ENCODE measurements at regions not wholly inside any gene's neighbourhood (a gene's known extent, or its start where the extent isn't known, plus 50 kb on each side); places are given as distances from the start of the nearest gene placed in this dataset.

DNA sequence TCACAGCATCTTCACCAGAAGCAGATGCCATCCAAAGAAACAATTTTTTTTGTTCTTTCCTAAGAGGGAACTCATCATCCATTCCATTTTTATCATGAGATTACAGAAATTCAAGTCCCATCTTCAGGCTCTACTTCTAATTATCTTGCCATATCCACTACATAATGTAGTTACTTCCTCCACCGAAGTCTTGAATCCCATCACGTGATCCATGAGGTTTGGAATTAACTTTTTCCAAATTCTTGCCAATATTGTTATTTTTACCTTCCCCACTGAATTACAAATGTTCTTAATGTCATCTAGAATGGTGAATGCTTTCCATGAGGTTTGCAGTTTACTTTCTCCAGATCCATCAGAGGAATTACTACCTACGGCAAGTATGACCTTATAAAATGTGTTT, 1014.7 kb upstream of the LRRN3 start:
- Histone ChIP-seq H3K9ac (ENCODE audit: low read depth in 1 of 2, low read length in 2 of 2) (no peak overlapping the region), H3K27ac (ENCODE audit: low read depth in 2 of 2, low read length in 2 of 2) (no peak overlapping the region), H3K4me3 (ENCODE audit: low read length in 2 of 2) (no peak overlapping the region), H3K27me3 (ENCODE audit: control insufficient read depth in 2 of 2, insufficient read depth in 2 of 2, low read length in 2 of 2) (no peaks in the 10 kb centered on the region), H3K9me3 (ENCODE audit: control insufficient read depth in 2 of 2, low read length in 2 of 2) (no peaks in the 10 kb centered on the region), H3K36me3 (ENCODE audit: control insufficient read depth in 2 of 2, insufficient read depth in 2 of 2, low read length in 2 of 2) (no peaks in the 10 kb centered on the region), H3K4me1 (ENCODE audit: control insufficient read depth in 2 of 2, insufficient read depth in 2 of 2, low read length in 2 of 2) (no peaks in the 10 kb centered on the region)

DNA sequence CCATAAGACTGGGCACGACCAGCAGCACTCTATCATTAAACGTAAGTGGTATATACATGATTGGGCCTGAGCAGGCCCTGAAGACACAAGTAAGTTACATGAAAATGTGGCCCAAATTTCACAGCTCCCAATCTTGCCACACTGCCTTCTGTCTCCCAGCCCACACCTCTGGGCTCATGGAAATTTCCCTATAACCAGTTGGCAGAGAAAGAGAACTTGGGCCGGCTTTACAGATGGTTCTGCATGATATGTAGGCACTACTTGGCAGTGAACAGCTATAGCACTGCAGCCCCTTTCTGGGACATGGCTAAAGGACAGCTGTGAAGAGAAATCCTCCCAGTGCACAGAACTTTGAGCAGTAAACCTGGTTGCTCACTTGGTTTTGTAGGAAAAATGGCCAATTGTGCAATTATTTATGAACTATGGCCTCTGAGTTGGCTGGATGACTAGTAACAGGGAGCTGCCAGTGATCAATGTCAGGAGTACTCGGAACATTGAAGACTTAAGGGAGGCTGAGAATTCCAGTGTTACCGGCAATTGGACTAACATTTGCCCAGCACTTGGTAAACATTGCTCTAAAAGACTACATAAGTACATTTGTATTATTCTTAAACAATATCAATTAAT, 1006.6 kb upstream of the LRRN3 start:
- Histone ChIP-seq H3K9me3 (ENCODE audit: control insufficient read depth in 2 of 2, low read length in 2 of 2) (no peaks in the 10 kb centered on the region), H3K36me3 (ENCODE audit: control insufficient read depth in 2 of 2, insufficient read depth in 2 of 2, low read length in 2 of 2) (no peaks in the 10 kb centered on the region), H3K27ac (ENCODE audit: low read depth in 2 of 2, low read length in 2 of 2) (no peak overlapping the region), H3K27me3 (ENCODE audit: control insufficient read depth in 2 of 2, insufficient read depth in 2 of 2, low read length in 2 of 2) (no peaks in the 10 kb centered on the region), H3K9ac (ENCODE audit: low read depth in 1 of 2, low read length in 2 of 2) (no peak overlapping the region), H3K4me1 (ENCODE audit: control insufficient read depth in 2 of 2, insufficient read depth in 2 of 2, low read length in 2 of 2) (no peaks in the 10 kb centered on the region), H3K4me3 (ENCODE audit: low read length in 2 of 2) (no peak overlapping the region)

DNA sequence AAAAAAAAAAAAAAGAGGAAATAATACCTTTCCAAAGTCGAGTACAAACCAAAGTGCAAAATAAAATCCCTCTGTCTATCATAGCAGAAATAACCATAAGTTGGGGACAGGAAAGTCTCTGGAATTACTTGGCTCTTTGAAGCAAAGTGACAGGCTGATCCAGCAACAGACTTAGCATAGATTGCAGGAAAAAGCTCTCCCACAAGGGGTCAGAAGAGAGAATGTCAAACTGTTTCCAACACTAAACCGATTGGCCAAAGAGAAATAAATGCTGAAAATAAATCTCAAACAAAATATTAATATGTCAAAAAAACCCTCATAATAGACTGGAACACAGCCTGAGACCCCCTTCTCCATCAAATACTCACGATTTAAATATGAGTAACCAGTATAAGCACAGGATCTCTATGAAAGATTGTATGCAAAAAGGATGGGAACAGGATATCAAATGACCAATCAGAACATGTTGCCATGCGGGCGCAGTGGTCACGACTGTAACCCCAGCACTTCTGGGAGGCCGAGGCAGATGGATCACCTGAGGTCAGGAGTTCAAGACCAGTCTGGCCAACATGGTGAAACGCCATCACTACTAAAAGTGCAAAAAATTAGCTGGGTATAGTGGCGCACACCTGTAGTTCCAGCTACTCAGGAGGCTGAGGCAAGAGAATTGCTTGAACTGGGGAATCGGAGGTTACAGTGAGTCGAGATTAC, 1000.7 kb upstream of the LRRN3 start:
- no peaks in the 10 kb centered on the region for H3K4me1 ChIP-seq (ENCODE audit: control insufficient read depth in 2 of 2, insufficient read depth in 2 of 2, low read length in 2 of 2)
- H3K27me3 ChIP-seq (ENCODE audit: control insufficient read depth in 2 of 2, insufficient read depth in 2 of 2, low read length in 2 of 2), result no peaks in the 10 kb centered on the region
- no peak overlapping the region for H3K9ac ChIP-seq (ENCODE audit: low read depth in 1 of 2, low read length in 2 of 2)
- no peaks in the 10 kb centered on the region for H3K9me3 ChIP-seq (ENCODE audit: control insufficient read depth in 2 of 2, low read length in 2 of 2)
- no peaks in the 10 kb centered on the region for H3K36me3 ChIP-seq (ENCODE audit: control insufficient read depth in 2 of 2, insufficient read depth in 2 of 2, low read length in 2 of 2)
- H3K4me3 ChIP-seq (ENCODE audit: low read length in 2 of 2), result no peak overlapping the region
- H3K27ac ChIP-seq (ENCODE audit: low read depth in 2 of 2, low read length in 2 of 2), result no peak overlapping the region

GRCh38 chr7:110095372-110096052, 995.4 kb upstream of the LRRN3 start:
- Histone ChIP-seq H3K9me3 (ENCODE audit: control insufficient read depth in 2 of 2, low read length in 2 of 2) (no peaks in the 10 kb centered on the region), H3K4me1 (ENCODE audit: control insufficient read depth in 2 of 2, insufficient read depth in 2 of 2, low read length in 2 of 2) (no peaks in the 10 kb centered on the region), H3K36me3 (ENCODE audit: control insufficient read depth in 2 of 2, insufficient read depth in 2 of 2, low read length in 2 of 2) (no peaks in the 10 kb centered on the region), H3K27ac (ENCODE audit: low read depth in 2 of 2, low read length in 2 of 2) (no peak overlapping the region), H3K27me3 (ENCODE audit: control insufficient read depth in 2 of 2, insufficient read depth in 2 of 2, low read length in 2 of 2) (no peaks in the 10 kb centered on the region), H3K9ac (ENCODE audit: low read depth in 1 of 2, low read length in 2 of 2) (no peak overlapping the region), H3K4me3 (ENCODE audit: low read length in 2 of 2) (no peak overlapping the region)

- Histone ChIP-seq H3K27ac (ENCODE audit: low read depth in 2 of 2, low read length in 2 of 2) (no peak overlapping the region), H3K9me3 (ENCODE audit: control insufficient read depth in 2 of 2, low read length in 2 of 2) (no peaks in the 10 kb centered on the region), H3K4me3 (ENCODE audit: low read length in 2 of 2) (no peak overlapping the region), H3K9ac (ENCODE audit: low read depth in 1 of 2, low read length in 2 of 2) (no peak overlapping the region), H3K36me3 (ENCODE audit: control insufficient read depth in 2 of 2, insufficient read depth in 2 of 2, low read length in 2 of 2) (no peaks in the 10 kb centered on the region), H3K4me1 (ENCODE audit: control insufficient read depth in 2 of 2, insufficient read depth in 2 of 2, low read length in 2 of 2) (no peaks in the 10 kb centered on the region), H3K27me3 (ENCODE audit: control insufficient read depth in 2 of 2, insufficient read depth in 2 of 2, low read length in 2 of 2) (no peaks in the 10 kb centered on the region)
Observed at GRCh38 chr7:110104243-110104642, 986.7 kb upstream of the LRRN3 start.

DNA sequence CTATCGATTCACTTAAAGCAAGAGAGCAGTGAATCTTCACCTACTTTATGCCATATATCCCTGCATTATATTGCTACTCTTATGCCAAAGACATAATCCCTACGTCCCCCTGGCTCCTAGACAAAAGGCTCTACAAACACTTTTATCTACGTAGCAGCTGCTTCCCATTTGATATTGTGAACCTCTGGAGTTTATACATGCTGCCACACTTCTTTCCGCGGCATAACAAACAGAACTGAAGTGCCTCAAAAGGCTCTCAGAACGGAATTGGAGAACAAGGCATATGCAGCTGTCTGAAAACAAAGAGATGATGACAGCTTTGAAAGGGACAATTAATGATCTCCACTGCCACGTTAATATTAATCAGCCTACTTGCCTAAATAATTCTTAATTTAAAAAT, 985.6 kb upstream of the LRRN3 start:
- Histone ChIP-seq H3K4me3 (ENCODE audit: low read length in 2 of 2) (no peak overlapping the region), H3K27ac (ENCODE audit: low read depth in 2 of 2, low read length in 2 of 2) (no peak overlapping the region), H3K9ac (ENCODE audit: low read depth in 1 of 2, low read length in 2 of 2) (no peak overlapping the region), H3K36me3 (ENCODE audit: control insufficient read depth in 2 of 2, insufficient read depth in 2 of 2, low read length in 2 of 2) (no peaks in the 10 kb centered on the region), H3K9me3 (ENCODE audit: control insufficient read depth in 2 of 2, low read length in 2 of 2) (no peaks in the 10 kb centered on the region), H3K27me3 (ENCODE audit: control insufficient read depth in 2 of 2, insufficient read depth in 2 of 2, low read length in 2 of 2) (no peaks in the 10 kb centered on the region), H3K4me1 (ENCODE audit: control insufficient read depth in 2 of 2, insufficient read depth in 2 of 2, low read length in 2 of 2) (no peaks in the 10 kb centered on the region)

DNA sequence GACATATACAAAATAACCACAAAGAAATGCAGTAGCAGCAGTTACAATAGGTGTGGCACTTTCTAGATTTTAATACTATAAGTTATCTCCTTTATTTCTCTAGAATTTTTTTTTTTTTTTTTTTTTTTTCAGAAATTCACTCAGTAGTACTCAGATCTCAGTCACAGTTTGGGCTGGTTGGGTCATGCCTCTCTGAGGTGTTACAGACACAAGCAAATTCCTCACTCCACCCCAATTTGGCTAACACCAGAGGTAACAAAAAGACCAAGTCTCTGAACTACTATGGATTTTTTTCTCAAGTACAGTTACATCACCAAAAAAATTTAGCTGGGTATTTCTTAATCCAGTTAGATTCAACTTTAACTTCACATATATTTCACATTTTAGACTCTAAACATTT, 985.1 kb upstream of the LRRN3 start:
- Histone ChIP-seq H3K4me1 (ENCODE audit: control insufficient read depth in 2 of 2, insufficient read depth in 2 of 2, low read length in 2 of 2) (no peaks in the 10 kb centered on the region), H3K4me3 (ENCODE audit: low read length in 2 of 2) (no peak overlapping the region), H3K27me3 (ENCODE audit: control insufficient read depth in 2 of 2, insufficient read depth in 2 of 2, low read length in 2 of 2) (no peaks in the 10 kb centered on the region), H3K9ac (ENCODE audit: low read depth in 1 of 2, low read length in 2 of 2) (no peak overlapping the region), H3K9me3 (ENCODE audit: control insufficient read depth in 2 of 2, low read length in 2 of 2) (no peaks in the 10 kb centered on the region), H3K36me3 (ENCODE audit: control insufficient read depth in 2 of 2, insufficient read depth in 2 of 2, low read length in 2 of 2) (no peaks in the 10 kb centered on the region), H3K27ac (ENCODE audit: low read depth in 2 of 2, low read length in 2 of 2) (no peak overlapping the region)

GRCh38 chr7:110119883-110120581, 970.9 kb upstream of the LRRN3 start:
- no peaks in the 10 kb centered on the region for H3K9me3 ChIP-seq (ENCODE audit: control insufficient read depth in 2 of 2, low read length in 2 of 2)
- H3K9ac ChIP-seq (ENCODE audit: low read depth in 1 of 2, low read length in 2 of 2), result no peak overlapping the region
- no peaks in the 10 kb centered on the region for H3K36me3 ChIP-seq (ENCODE audit: control insufficient read depth in 2 of 2, insufficient read depth in 2 of 2, low read length in 2 of 2)
- no peaks in the 10 kb centered on the region for H3K27me3 ChIP-seq (ENCODE audit: control insufficient read depth in 2 of 2, insufficient read depth in 2 of 2, low read length in 2 of 2)
- no peak overlapping the region for H3K4me3 ChIP-seq (ENCODE audit: low read length in 2 of 2)
- H3K27ac ChIP-seq (ENCODE audit: low read depth in 2 of 2, low read length in 2 of 2), result no peak overlapping the region
- H3K4me1 ChIP-seq (ENCODE audit: control insufficient read depth in 2 of 2, insufficient read depth in 2 of 2, low read length in 2 of 2), result no peaks in the 10 kb centered on the region

DNA sequence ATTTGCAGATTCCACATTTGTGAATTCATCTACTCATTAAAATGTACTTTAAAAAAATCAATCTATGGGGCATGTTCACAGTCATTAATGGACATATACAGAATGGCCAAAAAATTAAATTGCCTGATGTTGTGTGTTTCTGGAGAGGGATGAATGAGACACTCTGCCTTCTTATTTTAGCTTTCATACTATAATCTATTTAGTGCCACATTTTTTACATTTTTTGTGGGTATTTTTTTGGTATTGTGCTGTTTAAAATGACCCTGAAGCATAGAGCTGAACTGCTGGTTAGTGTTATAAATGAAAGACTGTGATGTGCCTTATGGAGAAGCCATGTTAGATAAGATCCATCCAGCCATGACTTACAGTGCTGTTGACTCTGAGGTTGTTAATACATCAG, 961.8 kb upstream of the LRRN3 start:
- H3K36me3 ChIP-seq (ENCODE audit: control insufficient read depth in 2 of 2, insufficient read depth in 2 of 2, low read length in 2 of 2), result no peaks in the 10 kb centered on the region
- no peak overlapping the region for H3K4me3 ChIP-seq (ENCODE audit: low read length in 2 of 2)

DNA sequence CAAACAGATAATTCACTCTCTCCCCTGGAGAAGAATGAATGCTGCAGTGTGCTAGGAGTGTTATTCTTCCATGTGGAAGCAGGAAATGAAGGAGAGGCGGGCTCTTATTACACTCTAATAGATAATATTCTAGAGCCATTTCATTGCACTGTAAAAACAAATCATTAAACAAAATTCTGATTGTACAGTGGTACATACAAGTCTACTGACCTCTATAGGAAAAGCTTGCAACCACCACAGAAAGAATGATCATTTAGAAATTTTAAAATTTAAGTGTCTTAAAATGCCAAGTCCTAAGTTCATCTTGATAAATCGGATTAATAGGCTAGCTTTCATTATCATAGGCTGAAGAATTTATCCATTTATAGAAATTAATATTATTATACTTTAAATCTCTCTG, 960.3 kb upstream of the LRRN3 start:
- Histone ChIP-seq H3K9me3 (ENCODE audit: control insufficient read depth in 2 of 2, low read length in 2 of 2) (no peaks in the 10 kb centered on the region), H3K9ac (ENCODE audit: low read depth in 1 of 2, low read length in 2 of 2) (no peak overlapping the region), H3K27ac (ENCODE audit: low read depth in 2 of 2, low read length in 2 of 2) (no peak overlapping the region), H3K4me1 (ENCODE audit: control insufficient read depth in 2 of 2, insufficient read depth in 2 of 2, low read length in 2 of 2) (no peaks in the 10 kb centered on the region), H3K27me3 (ENCODE audit: control insufficient read depth in 2 of 2, insufficient read depth in 2 of 2, low read length in 2 of 2) (no peaks in the 10 kb centered on the region), H3K4me3 (ENCODE audit: low read length in 2 of 2) (no peak overlapping the region), H3K36me3 (ENCODE audit: control insufficient read depth in 2 of 2, insufficient read depth in 2 of 2, low read length in 2 of 2) (no peaks in the 10 kb centered on the region)

More for the DNA sequence above, 961.8 kb upstream of the LRRN3 start:
- Histone ChIP-seq H3K27ac (ENCODE audit: low read depth in 2 of 2, low read length in 2 of 2) (no peak overlapping the region), H3K4me1 (ENCODE audit: control insufficient read depth in 2 of 2, insufficient read depth in 2 of 2, low read length in 2 of 2) (no peaks in the 10 kb centered on the region), H3K9ac (ENCODE audit: low read depth in 1 of 2, low read length in 2 of 2) (no peak overlapping the region), H3K9me3 (ENCODE audit: control insufficient read depth in 2 of 2, low read length in 2 of 2) (no peaks in the 10 kb centered on the region), H3K27me3 (ENCODE audit: control insufficient read depth in 2 of 2, insufficient read depth in 2 of 2, low read length in 2 of 2) (no peaks in the 10 kb centered on the region)

All from mucosa of rectum (tissue), 2 donors.